ENCODE measurements at regions not wholly inside any gene's neighbourhood (a gene's known extent, or its start where the extent isn't known, plus 50 kb on each side); places are given as distances from the start of the nearest gene placed in this dataset.

DNA sequence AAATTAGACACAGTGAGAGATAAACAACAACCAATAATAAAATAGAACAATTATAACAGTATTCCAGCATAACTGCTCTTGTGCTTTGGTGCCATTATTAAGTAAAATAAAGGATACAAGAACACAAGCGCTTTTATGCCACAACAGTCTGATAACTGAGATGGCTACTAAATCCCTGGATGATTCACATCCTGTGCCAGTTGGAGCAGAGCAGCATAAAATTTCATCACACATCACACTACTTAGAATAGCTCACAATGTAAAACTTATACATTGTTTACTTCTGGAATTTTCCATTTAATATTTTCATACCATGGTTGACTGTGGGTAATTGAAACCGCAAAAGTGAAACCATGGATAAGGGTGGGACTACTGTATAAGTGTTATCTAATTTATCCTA is 399.9 kb upstream of the CNKSR2 start:
- ATAC-seq (no peak), DNase-seq (ENCODE audit: low read depth, low spot score) (no peak)
- no peaks in the 10 kb centered on the region for H3K9me3 ChIP-seq (ENCODE audit: control insufficient read depth in 1 of 2, insufficient read depth in 1 of 2, low read depth in 1 of 2, low read length in 2 of 2)
- no peak overlapping the region for H3K9ac ChIP-seq (ENCODE audit: low read length)
- RAD21 ChIA-PET (ENCODE audit: low non-redundant PET in 1 of 2, low total read pairs in 2 of 2, uncharacterized antibody in 2 of 2, unreplicated experiment in 2 of 2), result no interaction called here
- H3K9me2 ChIP-seq (ENCODE audit: insufficient read depth), result no peaks in the 10 kb centered on the region
- H4K20me1 ChIP-seq (ENCODE audit: insufficient read depth), result no peaks in the 10 kb centered on the region
- no TSS peak for BruUV-seq (replicated peaks)
- H3K27me3 ChIP-seq (ENCODE audit: insufficient read depth, low read length), result no peaks in the 10 kb centered on the region
- H3K4me1 ChIP-seq (ENCODE audit: control insufficient read depth in 1 of 2, insufficient read depth in 2 of 2, low read length in 2 of 2), result no peaks in the 10 kb centered on the region
- POLR2A ChIA-PET, result no interaction called here
- intact Hi-C loops (cut with micrococcal nuclease), result no loop called here
- H3K36me3 ChIP-seq (ENCODE audit: control insufficient read depth in 1 of 2, insufficient read depth in 2 of 2, low read length in 2 of 2), result no peaks in the 10 kb centered on the region
- H3K4me2 ChIP-seq (ENCODE audit: low read length), result no peak overlapping the region
- no peak overlapping the region for H3K27ac ChIP-seq (ENCODE audit: low read depth, low read length)
- CTCF ChIA-PET, result no interaction called here
- H2AFZ ChIP-seq (ENCODE audit: low read depth, low read length, poor library complexity, severe bottlenecking), result no peak overlapping the region
- no peaks in the 10 kb centered on the region for H3K79me2 ChIP-seq (ENCODE audit: insufficient read depth, low read length)
- no peak for TF ChIP-seq TCF7L2 (IDR thresholded peaks at IDR 0.05; ENCODE audit: borderline replicate concordance, extremely low read depth, insufficient read depth, insufficient read length)
- no peak for TF ChIP-seq CBX3 (IDR thresholded peaks at IDR 0.05; ENCODE audit: low read depth)
- no peak for TF ChIP-seq EZH2 (IDR thresholded peaks at IDR 0.05)
- no peak for TF ChIP-seq FOSL1 (IDR thresholded peaks at IDR 0.05; ENCODE audit: low read depth)
- no peak for TF ChIP-seq POLR2AphosphoS5 (IDR thresholded peaks at IDR 0.05; ENCODE audit: low read depth, low read length)
- TF ChIP-seq, protein P1, sequence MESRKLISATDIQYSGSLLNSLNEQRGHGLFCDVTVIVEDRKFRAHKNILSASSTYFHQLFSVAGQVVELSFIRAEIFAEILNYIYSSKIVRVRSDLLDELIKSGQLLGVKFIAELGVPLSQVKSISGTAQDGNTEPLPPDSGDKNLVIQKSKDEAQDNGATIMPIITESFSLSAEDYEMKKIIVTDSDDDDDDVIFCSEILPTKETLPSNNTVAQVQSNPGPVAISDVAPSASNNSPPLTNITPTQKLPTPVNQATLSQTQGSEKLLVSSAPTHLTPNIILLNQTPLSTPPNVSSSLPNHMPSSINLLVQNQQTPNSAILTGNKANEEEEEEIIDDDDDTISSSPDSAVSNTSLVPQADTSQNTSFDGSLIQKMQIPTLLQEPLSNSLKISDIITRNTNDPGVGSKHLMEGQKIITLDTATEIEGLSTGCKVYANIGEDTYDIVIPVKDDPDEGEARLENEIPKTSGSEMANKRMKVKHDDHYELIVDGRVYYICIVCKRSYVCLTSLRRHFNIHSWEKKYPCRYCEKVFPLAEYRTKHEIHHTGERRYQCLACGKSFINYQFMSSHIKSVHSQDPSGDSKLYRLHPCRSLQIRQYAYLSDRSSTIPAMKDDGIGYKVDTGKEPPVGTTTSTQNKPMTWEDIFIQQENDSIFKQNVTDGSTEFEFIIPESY (IDR thresholded peaks at IDR 0.05; ENCODE audit: extremely low read depth, insufficient replicate concordance, low read length), result no peak
- TF ChIP-seq, protein P2, sequence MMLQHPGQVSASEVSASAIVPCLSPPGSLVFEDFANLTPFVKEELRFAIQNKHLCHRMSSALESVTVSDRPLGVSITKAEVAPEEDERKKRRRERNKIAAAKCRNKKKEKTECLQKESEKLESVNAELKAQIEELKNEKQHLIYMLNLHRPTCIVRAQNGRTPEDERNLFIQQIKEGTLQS (IDR thresholded peaks at IDR 0.05), result no peak
- TF ChIP-seq, protein P3, sequence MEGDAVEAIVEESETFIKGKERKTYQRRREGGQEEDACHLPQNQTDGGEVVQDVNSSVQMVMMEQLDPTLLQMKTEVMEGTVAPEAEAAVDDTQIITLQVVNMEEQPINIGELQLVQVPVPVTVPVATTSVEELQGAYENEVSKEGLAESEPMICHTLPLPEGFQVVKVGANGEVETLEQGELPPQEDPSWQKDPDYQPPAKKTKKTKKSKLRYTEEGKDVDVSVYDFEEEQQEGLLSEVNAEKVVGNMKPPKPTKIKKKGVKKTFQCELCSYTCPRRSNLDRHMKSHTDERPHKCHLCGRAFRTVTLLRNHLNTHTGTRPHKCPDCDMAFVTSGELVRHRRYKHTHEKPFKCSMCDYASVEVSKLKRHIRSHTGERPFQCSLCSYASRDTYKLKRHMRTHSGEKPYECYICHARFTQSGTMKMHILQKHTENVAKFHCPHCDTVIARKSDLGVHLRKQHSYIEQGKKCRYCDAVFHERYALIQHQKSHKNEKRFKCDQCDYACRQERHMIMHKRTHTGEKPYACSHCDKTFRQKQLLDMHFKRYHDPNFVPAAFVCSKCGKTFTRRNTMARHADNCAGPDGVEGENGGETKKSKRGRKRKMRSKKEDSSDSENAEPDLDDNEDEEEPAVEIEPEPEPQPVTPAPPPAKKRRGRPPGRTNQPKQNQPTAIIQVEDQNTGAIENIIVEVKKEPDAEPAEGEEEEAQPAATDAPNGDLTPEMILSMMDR (IDR thresholded peaks at IDR 0.05 in 2 of 3, conservative IDR thresholded peaks at IDR 0.05 in 1 of 3; ENCODE audit: borderline replicate concordance in 1 of 3, insufficient read depth in 1 of 3, low read depth in 2 of 3, low read length in 2 of 3), result no peak
- no peak overlapping the region for H3K4me3 ChIP-seq (replicated peaks in 1 of 2; ENCODE audit: low read depth in 1 of 2, low read length in 2 of 2)
